ENCODE measurements at regions not wholly inside any gene's neighbourhood (a gene's known extent, or its start where the extent isn't known, plus 50 kb on each side); places are given as distances from the start of the nearest gene placed in this dataset.
"Not testable (repeated sequence)": the region's sequence is repeated elsewhere in the genome, so short reads cannot be mapped to it uniquely, and the experiment has no call there.

DNA sequence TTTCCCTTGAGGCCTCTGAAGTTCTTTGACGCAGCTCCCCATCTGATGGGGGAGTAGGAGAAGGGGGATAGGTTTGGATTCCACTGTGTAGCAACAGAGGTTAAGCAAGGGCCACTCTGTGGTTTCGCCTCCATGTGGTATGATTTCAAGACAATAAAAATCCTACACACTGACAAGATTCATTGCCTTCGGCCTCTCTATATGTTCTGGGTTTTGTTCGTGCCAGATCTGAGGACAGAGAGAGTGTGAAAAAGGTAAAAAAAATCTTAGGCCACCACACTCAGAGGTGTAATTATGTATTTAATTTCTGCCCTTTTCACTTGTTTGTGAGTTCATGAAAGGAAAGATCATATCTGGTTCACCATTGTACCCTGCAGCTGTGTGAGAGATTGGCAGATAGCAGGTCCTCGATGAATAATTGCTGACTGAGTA lies 715.2 kb upstream of the ZNF608 start:
- no peak for DNase-seq (ENCODE audit: low read depth in 2 of 2)

DNA sequence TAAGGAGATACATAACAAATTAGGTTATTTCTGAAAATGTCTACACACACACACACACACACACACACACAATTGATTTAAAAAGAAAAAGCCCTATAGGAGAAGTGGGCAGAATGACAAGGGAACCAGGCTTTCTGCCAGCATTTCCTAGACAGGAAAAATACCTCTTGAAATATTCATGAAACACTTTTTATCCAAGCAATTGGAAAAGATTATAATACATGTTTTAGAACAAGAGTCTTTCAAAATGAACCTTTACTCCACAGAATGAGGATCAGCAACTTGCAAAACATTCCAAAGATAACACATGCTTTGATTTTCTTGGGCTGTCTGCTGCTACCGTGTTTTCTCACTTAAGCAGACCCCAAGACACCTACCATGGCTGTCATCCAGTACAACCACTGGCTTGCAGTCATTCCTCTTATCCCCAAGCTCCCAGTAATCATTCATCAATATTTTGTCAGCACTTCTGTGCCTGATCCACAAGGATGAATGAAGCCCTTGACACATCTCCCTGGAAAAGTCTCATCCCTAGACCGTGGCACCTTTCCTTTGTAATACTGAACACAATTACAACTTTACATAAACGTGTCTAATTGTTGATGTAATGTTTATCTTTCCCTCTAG lies 717.1 kb upstream of the ZNF608 start:
- DNase-seq (ENCODE audit: low read depth in 2 of 2): no peak

DNA sequence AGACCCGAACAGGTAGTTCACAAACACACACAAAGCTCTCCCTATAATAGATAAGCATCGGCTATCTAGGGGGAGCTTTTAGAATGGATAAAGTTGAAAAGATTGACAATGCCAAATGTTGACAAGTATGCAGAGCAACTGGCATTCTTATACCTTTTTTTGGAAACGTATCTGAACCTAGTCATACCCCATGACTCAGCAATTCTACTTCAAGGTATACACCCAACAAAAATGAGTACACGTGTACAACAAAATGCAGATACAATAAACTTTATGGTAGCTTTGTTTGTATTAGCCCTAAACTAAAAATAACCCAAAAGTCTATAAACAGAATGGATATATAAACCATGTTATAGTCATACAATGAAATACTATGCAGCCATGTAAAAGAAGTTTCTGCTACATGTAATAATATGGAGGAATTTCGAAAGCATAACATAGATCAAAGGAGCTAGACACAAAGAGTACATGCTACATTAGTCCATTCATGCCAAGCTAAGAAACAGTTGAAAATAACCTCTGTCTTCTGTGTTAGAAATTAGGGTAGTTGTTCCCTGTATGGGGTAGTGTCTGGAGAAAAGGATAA lies 718.5 kb upstream of the ZNF608 start:
- DNase-seq (ENCODE audit: low read depth in 2 of 2): no peak

DNA sequence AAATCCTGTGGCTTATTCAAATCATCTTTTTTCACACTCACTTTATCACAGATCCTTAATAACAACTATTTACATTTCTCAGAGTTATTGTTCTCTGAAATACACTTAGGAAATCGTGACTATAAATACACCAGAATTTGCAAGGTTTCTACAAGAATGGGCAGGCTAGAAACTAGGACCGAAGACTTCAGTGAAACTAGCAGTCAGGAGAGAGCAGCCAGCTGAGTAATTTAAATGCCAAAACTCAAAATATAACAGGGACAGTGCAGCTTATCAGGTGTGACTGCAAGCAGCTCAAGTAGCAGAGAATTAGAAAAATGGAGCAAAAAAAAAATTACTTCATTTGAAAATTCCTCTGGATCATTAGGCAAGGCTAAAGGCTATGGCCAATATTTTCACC lies 719.3 kb upstream of the ZNF608 start:
- no peak for DNase-seq (ENCODE audit: low read depth in 2 of 2)

DNA sequence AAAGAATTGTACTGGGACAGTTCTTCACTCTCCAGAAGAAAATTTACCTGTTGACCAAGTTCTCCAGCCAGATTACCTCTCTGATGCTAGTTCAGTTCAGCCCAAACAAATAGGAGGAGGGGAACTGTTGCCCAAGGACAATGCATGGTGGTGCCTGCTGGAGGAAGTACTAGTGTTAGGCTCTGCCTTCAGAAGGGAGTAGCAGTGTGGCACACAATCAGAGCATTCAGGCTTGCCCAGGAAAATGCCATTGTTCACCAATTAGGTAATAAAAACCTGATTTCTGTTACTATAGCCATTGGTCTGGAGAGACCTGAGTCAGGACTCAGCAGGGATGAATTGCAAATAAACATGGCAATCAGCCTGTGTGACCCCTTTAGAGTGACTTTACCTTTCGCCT lies 720.8 kb upstream of the ZNF608 start:
- no peak for DNase-seq (ENCODE audit: low read depth in 2 of 2)

DNA sequence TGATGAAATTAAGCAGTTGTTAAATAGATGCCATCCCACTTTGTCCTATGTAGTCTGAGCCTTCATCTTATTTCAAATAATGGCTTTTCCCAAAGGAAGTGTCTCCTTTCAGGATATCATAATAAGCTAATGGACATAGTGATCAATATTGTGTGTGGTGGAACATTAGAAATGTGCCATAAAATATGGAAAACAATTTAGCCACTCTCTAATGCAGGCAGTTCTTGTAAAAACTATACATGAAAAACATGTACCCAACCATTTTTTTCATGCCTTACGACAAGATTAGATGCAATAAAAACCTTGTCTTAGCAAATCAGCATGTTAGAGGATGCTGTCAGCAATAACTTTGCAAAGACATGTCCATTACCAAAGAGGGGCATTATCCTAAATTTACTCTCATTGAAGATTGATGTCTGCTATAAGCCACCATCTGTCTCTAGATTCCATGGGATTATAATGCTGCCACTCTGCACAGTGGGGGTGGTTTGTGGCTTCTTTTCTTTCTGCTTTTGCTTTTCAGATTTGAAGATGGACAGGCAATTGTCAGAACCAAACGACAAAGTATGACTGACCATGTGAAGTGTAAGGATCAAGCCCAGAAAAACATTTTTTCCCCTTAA lies 724.0 kb upstream of the ZNF608 start:
- DNase-seq (ENCODE audit: low read depth in 2 of 2): no peak

DNA sequence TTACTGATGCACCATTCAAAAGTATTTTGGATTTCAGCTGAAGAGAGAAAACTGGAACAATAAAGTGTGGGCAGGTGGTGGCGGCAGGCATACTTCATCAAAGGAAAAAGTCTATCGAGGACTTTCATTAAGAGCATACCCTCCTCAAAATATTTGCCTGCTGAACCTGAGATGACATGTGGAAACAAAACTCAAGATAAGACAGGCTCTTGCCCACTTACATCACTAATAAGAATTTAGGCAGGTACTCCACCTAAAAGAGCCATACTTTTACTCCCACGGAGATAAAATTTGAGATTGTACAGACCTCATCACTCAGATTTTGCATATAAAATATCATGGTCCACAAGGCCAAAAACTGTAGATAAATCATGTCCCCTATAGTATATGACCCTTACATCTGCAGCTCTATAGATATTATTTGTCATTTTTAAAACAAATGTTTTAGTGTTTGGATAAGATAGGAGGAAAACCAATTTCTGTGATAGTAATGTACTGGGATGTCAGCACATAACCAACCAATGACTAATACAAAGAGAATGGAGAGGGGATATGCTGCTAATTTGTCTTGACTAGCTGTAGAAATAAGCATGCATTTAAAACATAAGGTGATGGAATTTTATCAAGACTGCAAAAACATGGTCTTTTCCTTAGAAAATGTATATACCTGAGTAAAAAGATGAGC lies 730.6 kb upstream of the ZNF608 start:
- DNase-seq (ENCODE audit: low read depth in 2 of 2): no peak

DNA sequence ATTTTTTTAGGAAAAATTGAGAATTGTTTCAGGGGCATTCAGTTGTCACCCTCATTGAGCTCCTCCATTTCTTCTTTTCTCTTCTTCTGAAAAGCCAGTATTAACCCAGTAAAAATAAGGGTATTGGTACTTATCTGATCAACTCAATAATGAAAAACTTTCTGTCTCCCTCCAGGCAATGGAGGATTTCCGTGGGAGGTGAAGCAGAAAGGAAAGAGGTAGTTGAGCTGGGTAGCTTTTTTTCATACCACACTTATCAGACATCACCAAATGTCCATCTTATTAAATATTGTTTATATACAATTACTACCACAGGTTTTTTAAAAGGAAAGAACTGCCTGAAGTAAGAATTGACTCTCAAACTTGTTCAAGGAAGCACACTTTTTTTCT lies 731.1 kb upstream of the ZNF608 start:
- no peak for DNase-seq (ENCODE audit: low read depth in 2 of 2)

DNA sequence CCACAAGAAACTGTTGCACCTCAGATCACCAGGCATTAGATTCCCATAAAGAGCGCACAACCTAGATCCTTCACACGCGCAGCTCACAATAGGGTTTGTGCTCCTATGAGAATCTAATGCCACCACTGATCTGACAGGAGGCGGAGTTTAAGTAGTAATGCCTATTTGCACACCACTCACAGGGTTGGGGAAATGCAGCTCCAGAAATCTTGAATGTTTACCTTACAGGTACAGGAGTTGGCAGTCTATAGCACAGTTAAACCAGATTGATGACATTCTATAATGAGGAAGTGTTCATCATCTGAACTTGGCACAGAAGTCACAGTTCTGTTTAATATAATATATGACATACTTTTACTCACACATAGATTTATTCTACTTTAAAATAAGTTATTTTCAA lies 732.2 kb upstream of the ZNF608 start:
- DNase-seq (ENCODE audit: low read depth in 2 of 2): no peak

DNA sequence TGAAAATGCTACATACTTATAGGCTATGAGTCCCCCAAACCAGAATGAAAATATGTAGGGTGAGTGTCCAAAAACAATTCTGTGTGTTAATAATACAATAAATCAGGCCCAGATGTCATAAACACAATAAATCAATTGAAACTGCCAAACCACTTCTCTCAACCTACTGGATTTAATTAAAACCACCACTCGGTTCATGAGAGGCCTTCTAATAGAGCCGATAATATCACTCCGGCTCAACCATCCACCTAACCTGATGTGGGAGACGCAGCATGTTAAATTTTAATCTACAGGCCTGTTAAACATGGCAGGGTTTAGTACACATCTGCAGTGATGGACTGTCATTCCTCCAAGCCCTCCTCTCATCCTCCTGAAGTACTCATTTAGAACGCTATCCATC lies 734.5 kb upstream of the ZNF608 start:
- no peak for DNase-seq (ENCODE audit: low read depth in 2 of 2)

DNA sequence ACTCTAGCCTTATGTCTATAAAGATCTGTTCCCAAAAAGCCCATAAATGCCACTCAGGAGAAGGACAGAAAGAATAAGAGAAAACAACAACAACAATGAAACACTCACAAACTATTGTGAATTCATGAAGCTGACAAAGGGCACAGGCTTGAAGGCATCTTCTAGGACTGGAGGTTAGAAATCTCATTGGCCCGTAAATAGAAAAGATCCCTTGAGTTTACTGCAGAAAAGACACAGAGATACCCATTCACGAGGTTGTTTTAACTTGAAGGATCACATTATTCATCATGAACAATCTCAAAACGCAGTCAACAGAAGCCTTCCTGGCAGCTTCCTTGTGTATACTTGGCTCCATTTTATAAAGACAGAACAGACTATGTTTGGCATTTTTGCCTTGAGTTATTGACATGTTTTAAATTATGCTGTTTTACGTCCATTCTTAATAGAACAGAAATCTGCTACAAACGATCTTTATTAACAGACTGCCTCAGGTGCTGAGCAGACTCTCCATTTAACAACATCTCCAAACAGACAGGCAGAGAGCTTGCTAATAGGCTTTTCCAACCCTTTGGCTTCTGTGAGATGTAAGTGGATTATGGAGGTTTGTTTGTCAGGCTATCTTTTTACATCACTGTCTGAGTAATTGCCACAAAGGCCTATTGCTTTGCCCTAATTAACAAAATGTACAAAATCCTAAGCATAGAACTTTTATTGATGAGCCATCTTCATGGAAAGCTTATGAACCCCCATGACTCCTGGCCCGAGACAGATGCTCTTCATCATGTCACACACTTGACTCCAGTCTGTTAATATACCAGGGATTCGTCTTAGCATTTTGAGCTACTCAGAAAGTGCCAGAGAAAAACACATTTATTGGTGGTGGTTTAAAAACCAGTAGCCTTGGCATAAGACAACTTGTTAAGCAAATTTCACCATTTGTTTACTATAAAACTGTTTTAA lies 735.3 kb upstream of the ZNF608 start:
- no peak for DNase-seq (ENCODE audit: low read depth in 2 of 2)

DNA sequence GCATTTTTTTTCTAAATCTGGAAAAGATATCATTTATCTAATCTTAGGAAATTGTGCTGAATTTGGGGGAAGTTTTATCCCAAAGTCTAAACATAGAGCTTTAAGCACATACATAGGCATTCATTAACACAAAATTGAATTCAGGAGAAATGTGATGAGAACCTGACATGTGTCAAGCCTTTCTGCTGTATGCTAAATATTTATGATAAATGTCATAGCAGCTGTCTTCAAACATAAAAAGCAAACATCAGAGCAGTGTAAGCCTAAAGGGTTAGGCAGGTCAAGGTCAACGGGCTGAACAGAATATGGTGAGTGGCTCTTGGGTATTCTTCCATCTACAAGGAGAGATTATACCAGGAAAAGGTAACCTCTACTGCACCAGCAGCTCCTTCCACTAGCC lies 737.2 kb upstream of the ZNF608 start:
- DNase-seq (ENCODE audit: low read depth in 2 of 2): no peak

DNA sequence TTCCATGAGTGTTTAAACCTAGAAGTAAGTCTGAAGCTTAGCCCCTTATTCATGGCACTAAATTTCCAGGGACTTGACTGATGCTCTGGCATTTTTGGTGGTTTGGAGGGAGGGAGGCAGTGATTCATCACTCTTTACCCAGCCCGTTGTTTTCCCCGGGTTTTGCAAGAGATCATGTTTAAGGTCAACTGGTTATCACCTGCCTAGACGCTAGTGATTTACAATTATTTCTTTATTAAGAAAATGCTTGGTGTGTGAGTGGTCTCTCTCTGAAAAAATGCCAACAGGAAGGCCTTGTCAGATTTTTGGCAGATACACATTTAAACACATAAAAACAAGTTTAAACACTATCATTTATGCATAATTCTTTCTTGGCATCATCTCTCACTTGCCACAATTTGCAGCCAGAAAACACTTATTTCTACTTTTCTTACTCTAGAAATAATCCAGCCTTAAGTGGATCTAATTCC lies 737.9 kb upstream of the ZNF608 start:
- DNase-seq (ENCODE audit: low read depth in 2 of 2): no peak

DNA sequence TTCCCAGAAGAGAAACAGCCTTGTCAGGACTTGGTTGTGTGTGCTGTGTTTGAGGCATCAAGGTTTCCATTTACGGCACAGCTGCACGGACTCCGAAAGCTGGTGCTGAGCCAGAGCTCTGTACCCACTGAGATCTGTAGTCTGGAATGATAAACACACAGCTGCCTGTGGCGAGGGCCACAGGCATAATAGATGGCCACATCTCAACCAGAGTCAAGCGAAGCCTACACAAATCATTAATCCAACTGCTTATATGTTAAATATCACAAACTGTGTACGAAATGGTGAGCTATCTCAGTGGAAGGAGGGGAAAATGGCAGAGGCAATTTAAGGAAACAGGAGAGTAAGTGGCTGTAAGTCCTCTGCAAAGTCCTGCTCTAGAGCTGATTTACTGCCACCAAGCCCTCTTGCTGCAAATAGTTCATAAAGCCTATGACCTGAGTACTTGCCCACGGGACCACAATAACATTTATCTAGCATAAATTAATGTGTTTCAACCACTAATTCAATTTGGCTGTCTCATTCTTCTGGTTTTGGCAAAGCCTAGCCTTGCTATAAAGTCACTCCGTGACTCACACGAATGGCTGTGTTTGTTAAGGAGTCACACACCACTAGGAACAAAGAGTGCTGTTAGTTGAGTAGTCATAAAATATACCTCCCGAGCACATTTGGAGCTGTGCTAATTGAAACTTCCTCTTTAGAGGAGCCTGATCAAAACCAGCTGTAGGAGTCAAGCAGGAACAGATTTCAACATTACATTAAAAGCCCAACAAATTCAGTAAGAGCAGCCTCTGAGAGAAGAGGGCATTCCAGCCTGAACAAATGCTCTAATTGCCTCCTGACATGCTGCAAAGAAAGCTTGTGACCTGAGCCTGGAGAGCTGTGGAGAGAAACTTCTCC lies 738.6 kb upstream of the ZNF608 start:
- no peak for DNase-seq (ENCODE audit: low read depth in 2 of 2)

DNA sequence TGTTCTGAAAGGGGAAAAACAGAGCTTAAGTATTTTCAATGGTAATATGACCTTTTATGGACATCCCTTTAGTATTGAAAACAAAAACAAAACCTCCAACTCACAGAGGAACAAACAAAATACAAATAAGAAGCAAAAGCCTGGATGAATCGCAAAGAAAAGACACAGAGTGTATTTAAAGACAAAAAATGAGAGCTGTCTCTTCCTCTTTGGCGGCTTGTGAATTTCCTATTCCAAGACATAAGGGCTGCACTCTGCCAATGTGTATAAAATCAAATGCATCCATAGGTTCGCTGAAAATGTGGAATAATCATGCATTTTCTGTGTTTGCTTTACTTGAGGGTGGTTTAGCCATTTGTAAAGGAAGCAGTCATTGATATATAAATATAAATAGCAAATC lies 739.3 kb upstream of the ZNF608 start:
- DNase-seq (ENCODE audit: low read depth in 2 of 2): no peak

DNA sequence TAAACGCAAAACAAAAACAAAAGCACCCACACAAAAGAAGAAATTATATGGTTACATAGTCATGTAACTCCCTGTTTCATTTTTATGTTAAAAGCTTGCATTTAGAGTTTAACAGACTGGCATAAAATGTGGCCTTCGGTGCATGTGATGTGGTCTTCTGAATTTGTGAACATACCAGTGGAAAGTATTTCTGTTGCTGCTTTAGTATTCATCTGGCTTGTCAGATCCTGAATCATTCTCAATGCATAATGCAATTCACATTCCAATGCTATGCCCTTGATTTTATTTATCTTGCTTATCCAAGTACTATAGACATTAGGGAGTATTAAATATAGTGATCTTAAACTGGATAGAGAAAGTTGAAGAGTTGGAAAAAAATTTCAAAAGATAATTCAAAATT lies 740.2 kb upstream of the ZNF608 start:
- DNase-seq (ENCODE audit: low read depth in 2 of 2): no peak

DNA sequence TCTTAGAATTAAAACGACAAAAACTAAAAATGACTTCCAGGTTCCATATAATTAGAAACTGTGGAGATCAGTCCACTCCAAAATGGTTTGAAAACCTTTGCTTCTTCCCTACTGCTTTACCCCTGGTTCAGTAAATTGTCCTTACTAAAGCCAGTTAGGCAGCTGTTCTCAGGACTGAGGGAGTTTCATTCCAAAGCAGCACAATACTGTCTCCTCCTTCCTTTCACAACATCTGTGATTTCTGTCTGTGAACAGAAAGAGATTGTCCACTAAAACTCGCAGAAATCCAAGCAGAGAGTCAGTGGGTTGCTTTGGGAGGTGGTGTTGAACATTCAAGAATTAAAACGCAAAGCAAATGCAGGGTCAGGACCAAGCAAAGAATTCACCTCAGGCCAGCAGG lies 740.8 kb upstream of the ZNF608 start:
- no peak for DNase-seq (ENCODE audit: low read depth in 2 of 2)

DNA sequence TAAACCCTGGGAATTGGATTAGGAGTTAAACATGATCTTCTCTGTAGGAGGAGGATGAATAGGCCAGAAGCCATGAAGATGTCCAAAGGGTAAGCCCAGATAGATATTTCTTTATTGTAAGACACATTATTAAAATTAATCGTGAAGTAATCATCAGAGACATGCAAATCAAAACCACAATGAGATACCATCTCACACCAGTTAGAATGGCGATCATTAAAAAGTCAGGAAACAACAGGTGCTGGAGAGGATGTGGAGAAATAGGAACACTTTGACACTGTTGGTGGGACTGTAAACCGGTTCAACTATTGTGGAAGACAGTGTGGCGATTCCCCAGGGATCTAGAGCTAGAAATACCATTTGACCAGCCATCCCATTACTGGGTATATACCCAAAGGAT lies 741.2 kb upstream of the ZNF608 start:
- DNase-seq (ENCODE audit: low read depth in 2 of 2): not testable (repeated sequence)

DNA sequence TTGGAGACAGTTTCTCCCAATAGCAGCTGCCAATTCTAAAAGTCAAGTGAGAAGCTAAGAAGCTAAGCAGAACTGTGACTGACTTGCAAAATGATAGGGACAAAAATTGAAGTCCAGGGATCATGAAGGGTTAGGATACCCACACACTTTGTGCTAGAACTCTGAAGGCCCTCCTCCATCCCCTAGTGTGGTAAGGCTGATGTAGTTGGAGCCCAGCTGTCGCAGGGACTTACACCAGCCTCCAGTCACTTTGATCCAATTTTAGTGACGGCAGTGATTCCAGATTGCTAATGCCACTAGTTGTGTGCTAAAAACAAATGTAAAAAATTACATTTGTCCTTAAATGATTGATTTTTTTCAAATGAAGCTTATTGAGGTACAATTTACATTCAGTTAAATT lies 742.7 kb upstream of the ZNF608 start:
- DNase-seq (ENCODE audit: low read depth in 2 of 2): no peak

DNA sequence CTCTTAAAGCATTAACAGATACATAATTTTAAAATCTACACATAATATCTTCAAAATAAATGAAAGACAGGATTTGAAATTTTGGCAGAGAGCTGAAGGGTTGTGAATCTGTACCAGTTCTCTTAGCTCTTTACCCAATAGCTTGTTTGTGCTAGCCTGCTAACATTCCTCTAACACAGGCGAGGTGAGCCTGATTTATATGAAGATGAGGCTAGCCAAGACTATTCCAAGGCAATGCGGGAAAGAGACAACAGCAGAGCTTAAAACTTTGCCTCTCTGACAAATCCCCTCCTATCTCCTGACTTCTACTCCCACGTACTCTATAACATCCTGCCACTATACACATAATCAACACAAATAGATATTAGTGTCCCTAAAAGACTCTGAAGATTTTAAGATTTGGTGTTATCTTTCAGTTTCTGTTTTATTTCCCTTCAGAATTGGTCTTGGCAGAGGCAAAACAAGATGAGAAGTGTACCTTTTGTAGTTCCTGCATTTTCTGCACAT lies 745.6 kb upstream of the ZNF608 start:
- DNase-seq (ENCODE audit: low read depth in 2 of 2): no peak

DNA sequence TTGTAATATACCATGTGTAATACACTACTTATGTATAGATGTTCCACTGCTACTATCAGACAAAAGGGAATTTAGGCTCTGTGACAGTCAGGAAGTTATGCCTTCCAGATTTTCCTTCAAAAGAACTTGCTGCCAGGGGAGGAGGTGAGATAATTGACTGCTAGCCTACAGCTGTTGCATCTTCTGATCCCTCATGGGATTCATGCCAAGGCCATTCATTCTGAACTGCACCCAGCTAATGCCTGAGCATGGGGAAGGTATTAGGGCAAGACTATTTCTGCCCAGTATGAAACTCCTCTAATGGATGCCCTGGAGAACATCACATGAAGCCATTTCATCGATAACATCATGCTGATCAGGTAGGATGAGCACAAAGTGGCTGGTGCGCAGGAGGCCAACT lies 746.5 kb upstream of the ZNF608 start:
- DNase-seq (ENCODE audit: low read depth in 2 of 2): no peak
